ENCODE measurements at regions not wholly inside any gene's neighbourhood (a gene's known extent, or its start where the extent isn't known, plus 50 kb on each side); places are given as distances from the start of the nearest gene placed in this dataset.
A peak's percentile ranks its signal among the peaks of the same experiment; 100 is the strongest.

- Histone ChIP-seq H3K4me1 (ENCODE audit: insufficient read depth, low read length) (peaks cover 48% of the 10 kb centered on the region), H3K9me3 (ENCODE audit: control insufficient read depth in 1 of 2, low read length in 2 of 2) (no peaks in the 10 kb centered on the region), H3K4me3 (ENCODE audit: low read length in 2 of 2) (peak overlapping the region; percentile 30 to 36), H3K36me3 (ENCODE audit: insufficient read depth, low read length) (no peaks in the 10 kb centered on the region), H3K27ac (ENCODE audit: low read depth, low read length) (no peak overlapping the region), H3K27me3 (ENCODE audit: insufficient read depth, low read length) (no peaks in the 10 kb centered on the region)
- Mint-ChIP-seq H3K4me3 (peak overlapping the region; percentile 46 to 89 (median 80)), H3K4me1 (peaks cover 37 to 51% (median 44%) of the 10 kb centered on the region in 4 donors), H3K9me3 (peaks cover 0 to 3% (median 0%) of the 10 kb centered on the region in 8 donors), H3K27ac (peak overlapping the region; percentile 75 to 96 (median 89)), H3K27me3 (peaks cover 0 to 3% of the 10 kb centered on the region in 2 donors), H3K36me3 (no peaks in the 10 kb centered on the region)
- DNase-seq = peak in 4 of 5 donors; percentile 24 to 58 (median 48)
- ChIA-PET POLR2A (ENCODE audit: partially characterized antibody) (interaction anchor here (0.6 to 3.4 kb wide), 10 partner anchors 8 to 1501 kb away, joined by 3 to 21 read pairs (median 6); no protein-coding TSS in a partner anchor), CTCF (ENCODE audit: partially characterized antibody) (interaction anchor here (0.6 to 1.6 kb wide), 4 partner anchors 22 to 507 kb away, joined by 3 to 4 read pairs (median 3); no protein-coding TSS in a partner anchor)
- intact Hi-C loops (cut with micrococcal nuclease) = loop anchor here (2.0 kb wide), 1 partner anchor 25 kb away; no protein-coding TSS in a partner anchor
Measured at GRCh38 chr6:14635934-14636591, 518.5 kb downstream of the CD83 start.

DNA sequence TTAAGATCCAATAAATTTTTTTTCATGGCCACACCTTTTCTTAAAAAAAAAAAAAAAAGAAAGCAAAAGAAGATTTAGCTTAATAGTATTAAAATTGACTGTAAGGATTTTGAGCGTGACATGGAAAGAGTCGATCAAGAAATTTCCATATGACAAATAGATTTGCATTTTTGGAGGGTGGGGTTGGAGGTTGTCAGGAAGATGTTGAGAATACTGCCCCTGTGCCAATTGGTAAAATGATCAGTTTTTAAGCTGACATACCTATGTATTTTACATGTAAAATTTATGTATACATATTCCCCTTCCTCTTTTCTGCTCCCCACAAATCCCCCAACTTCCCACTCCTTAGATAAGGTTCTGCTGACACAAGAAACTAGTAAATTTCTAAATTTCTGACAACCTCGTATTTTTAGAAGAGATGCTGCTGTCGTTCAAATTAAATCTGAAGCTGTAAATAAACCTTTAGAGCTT lies 520.9 kb downstream of the CD83 start:
- H3K36me3 ChIP-seq (ENCODE audit: insufficient read depth, low read length) = no peaks in the 10 kb centered on the region
- ChIA-PET CTCF (ENCODE audit: partially characterized antibody) (no interaction called here), POLR2A (ENCODE audit: partially characterized antibody) (interaction anchor here (0.6 to 1.4 kb wide), 3 partner anchors 23 to 611 kb away, joined by 3 read pairs; no protein-coding TSS in a partner anchor)
- no peaks in the 10 kb centered on the region for H3K27me3 ChIP-seq (ENCODE audit: insufficient read depth, low read length)
- H3K9me3 ChIP-seq (ENCODE audit: control insufficient read depth in 1 of 2, low read length in 2 of 2) = no peaks in the 10 kb centered on the region
- Mint-ChIP-seq H3K4me1 (peaks cover 37 to 50% (median 43%) of the 10 kb centered on the region in 4 donors), H3K4me3 (no peak overlapping the region), H3K27me3 (peaks cover 0 to 3% of the 10 kb centered on the region in 2 donors), H3K9me3 (peaks cover 0 to 3% (median 0%) of the 10 kb centered on the region in 8 donors), H3K36me3 (no peaks in the 10 kb centered on the region), H3K27ac (peak overlapping the region in 1 of 7 donors; percentile 31)
- no peak overlapping the region for H3K4me3 ChIP-seq (ENCODE audit: low read length in 2 of 2)
- intact Hi-C loops (cut with micrococcal nuclease) = no loop called here
- peaks cover 42% of the 10 kb centered on the region for H3K4me1 ChIP-seq (ENCODE audit: insufficient read depth, low read length)
- no peak overlapping the region for H3K27ac ChIP-seq (ENCODE audit: low read depth, low read length)
- no peak for DNase-seq

GRCh38 chr6:14638906-14639761 lies 521.6 kb downstream of the CD83 start:
- peak overlapping the region in 1 of 7 donors; percentile 19 for H3K27ac Mint-ChIP-seq
- no peak overlapping the region for H3K4me3 Mint-ChIP-seq
- DNase-seq = no peak
- Histone ChIP-seq H3K9me3 (ENCODE audit: control insufficient read depth in 1 of 2, low read length in 2 of 2) (no peaks in the 10 kb centered on the region), H3K4me1 (ENCODE audit: insufficient read depth, low read length) (peaks cover 35% of the 10 kb centered on the region), H3K36me3 (ENCODE audit: insufficient read depth, low read length) (no peaks in the 10 kb centered on the region), H3K4me3 (ENCODE audit: low read length in 2 of 2) (no peak overlapping the region), H3K27me3 (ENCODE audit: insufficient read depth, low read length) (no peaks in the 10 kb centered on the region), H3K27ac (ENCODE audit: low read depth, low read length) (no peak overlapping the region)
- H3K36me3 Mint-ChIP-seq = no peaks in the 10 kb centered on the region
- intact Hi-C loops (cut with micrococcal nuclease) = no loop called here
- ChIA-PET CTCF (ENCODE audit: partially characterized antibody) (no interaction called here), POLR2A (ENCODE audit: partially characterized antibody) (interaction anchor here (1.4 to 1.6 kb wide), 3 partner anchors 17 to 610 kb away, joined by 3 to 4 read pairs (median 3); no protein-coding TSS in a partner anchor)
- H3K27me3 Mint-ChIP-seq = peaks cover 0 to 3% of the 10 kb centered on the region in 2 donors
- H3K4me1 Mint-ChIP-seq = peaks cover 31 to 43% (median 36%) of the 10 kb centered on the region in 4 donors
- peaks cover 0 to 1% (median 0%) of the 10 kb centered on the region in 8 donors for H3K9me3 Mint-ChIP-seq

- Histone ChIP-seq H3K27ac (ENCODE audit: low read depth, low read length) (no peak overlapping the region), H3K9me3 (ENCODE audit: control insufficient read depth in 1 of 2, low read length in 2 of 2) (no peaks in the 10 kb centered on the region), H3K4me3 (ENCODE audit: low read length in 2 of 2) (no peak overlapping the region), H3K36me3 (ENCODE audit: insufficient read depth, low read length) (no peaks in the 10 kb centered on the region), H3K4me1 (ENCODE audit: insufficient read depth, low read length) (peaks cover 26% of the 10 kb centered on the region), H3K27me3 (ENCODE audit: insufficient read depth, low read length) (no peaks in the 10 kb centered on the region)
- POLR2A ChIA-PET (ENCODE audit: partially characterized antibody) = interaction anchor here (1.4 to 1.6 kb wide), 2 partner anchors 16 to 609 kb away, joined by 3 to 4 read pairs; no protein-coding TSS in a partner anchor
- Mint-ChIP-seq H3K9me3 (peaks cover 0 to 2% (median 0%) of the 10 kb centered on the region in 8 donors), H3K27ac (peak overlapping the region in 1 of 7 donors; percentile 23), H3K4me1 (peaks cover 21 to 34% (median 27%) of the 10 kb centered on the region in 4 donors), H3K4me3 (no peak overlapping the region), H3K27me3 (peaks cover 0 to 3% of the 10 kb centered on the region in 2 donors), H3K36me3 (no peaks in the 10 kb centered on the region)
- DNase-seq = no peak
- CTCF ChIA-PET (ENCODE audit: partially characterized antibody) = no interaction called here
- intact Hi-C loops (cut with micrococcal nuclease) = no loop called here
Measured at GRCh38 chr6:14639983-14640599, 522.5 kb downstream of the CD83 start.

GRCh38 chr6:14640631-14641030 lies 523.1 kb downstream of the CD83 start:
- intact Hi-C loops (cut with micrococcal nuclease) = no loop called here

GRCh38 chr6:14641423-14642135 lies 524.0 kb downstream of the CD83 start:
- POLR2A ChIA-PET (ENCODE audit: partially characterized antibody) = no interaction called here
- DNase-seq = no peak
- peaks cover 6 to 19% (median 12%) of the 10 kb centered on the region in 4 donors for H3K4me1 Mint-ChIP-seq
- Histone ChIP-seq H3K9me3 (ENCODE audit: control insufficient read depth in 1 of 2, low read length in 2 of 2) (no peaks in the 10 kb centered on the region), H3K27me3 (ENCODE audit: insufficient read depth, low read length) (no peaks in the 10 kb centered on the region), H3K27ac (ENCODE audit: low read depth, low read length) (no peak overlapping the region), H3K4me3 (ENCODE audit: low read length in 2 of 2) (no peak overlapping the region), H3K4me1 (ENCODE audit: insufficient read depth, low read length) (peaks cover 11% of the 10 kb centered on the region), H3K36me3 (ENCODE audit: insufficient read depth, low read length) (no peaks in the 10 kb centered on the region)
- CTCF ChIA-PET (ENCODE audit: partially characterized antibody) = no interaction called here
- H3K36me3 Mint-ChIP-seq = no peaks in the 10 kb centered on the region
- intact Hi-C loops (cut with micrococcal nuclease) = no loop called here
- H3K27me3 Mint-ChIP-seq = peaks cover 0 to 3% of the 10 kb centered on the region in 2 donors
- peaks cover 0 to 3% (median 0%) of the 10 kb centered on the region in 8 donors for H3K9me3 Mint-ChIP-seq
- no peak overlapping the region for H3K4me3 Mint-ChIP-seq
- no peak overlapping the region for H3K27ac Mint-ChIP-seq

More at GRCh38 chr6:14640631-14641030, 523.1 kb downstream of the CD83 start:
- Mint-ChIP-seq H3K27ac (peak overlapping the region in 2 of 7 donors; percentile 23 to 61), H3K4me1 (peaks cover 16 to 28% (median 22%) of the 10 kb centered on the region in 4 donors), H3K27me3 (peaks cover 0 to 3% of the 10 kb centered on the region in 2 donors), H3K4me3 (peak overlapping the region in 1 of 8 donors; percentile 9), H3K36me3 (no peaks in the 10 kb centered on the region), H3K9me3 (peaks cover 0 to 3% (median 0%) of the 10 kb centered on the region in 8 donors)
- Histone ChIP-seq H3K27me3 (ENCODE audit: insufficient read depth, low read length) (no peaks in the 10 kb centered on the region), H3K4me3 (ENCODE audit: low read length in 2 of 2) (no peak overlapping the region), H3K9me3 (ENCODE audit: control insufficient read depth in 1 of 2, low read length in 2 of 2) (no peaks in the 10 kb centered on the region), H3K27ac (ENCODE audit: low read depth, low read length) (no peak overlapping the region), H3K4me1 (ENCODE audit: insufficient read depth, low read length) (peaks cover 20% of the 10 kb centered on the region), H3K36me3 (ENCODE audit: insufficient read depth, low read length) (no peaks in the 10 kb centered on the region)
- ChIA-PET CTCF (ENCODE audit: partially characterized antibody) (no interaction called here), POLR2A (ENCODE audit: partially characterized antibody) (interaction anchor here (1.6 kb wide), 1 partner anchor 15 kb away, joined by 4 read pairs; no protein-coding TSS in a partner anchor)
- DNase-seq = no peak
